PFSK-1 (cell line): ENCODE measurements at regions not wholly inside any gene's neighbourhood (a gene's known extent, or its start where the extent isn't known, plus 50 kb on each side); places are given as distances from the start of the nearest gene placed in this dataset.

Experiments used
- POLR2AphosphoS5 ChIP-seq: IDR thresholded peaks from 2 replicates; pipeline ENCODE4 v1.6.1; 2012; ENCODE audit warnings: low read depth, mild to moderate bottlenecking, control low read depth, low read length, moderate library complexity
- TF ChIP-seq, protein P1 (sequence below), 2 experiments: IDR thresholded peaks; 2 replicates each; pipeline versions ENCODE4 v1.6.1 to v1.8.0; 2011 to 2012; ENCODE audit warnings: low read depth in 2 of 2, low read length in 2 of 2, control low read depth in 1 of 2, inconsistent platforms in 1 of 2, mild to moderate bottlenecking in 1 of 2, moderate library complexity in 1 of 2; ENCODE audit not compliant: insufficient read depth in 1 of 2

DNA sequence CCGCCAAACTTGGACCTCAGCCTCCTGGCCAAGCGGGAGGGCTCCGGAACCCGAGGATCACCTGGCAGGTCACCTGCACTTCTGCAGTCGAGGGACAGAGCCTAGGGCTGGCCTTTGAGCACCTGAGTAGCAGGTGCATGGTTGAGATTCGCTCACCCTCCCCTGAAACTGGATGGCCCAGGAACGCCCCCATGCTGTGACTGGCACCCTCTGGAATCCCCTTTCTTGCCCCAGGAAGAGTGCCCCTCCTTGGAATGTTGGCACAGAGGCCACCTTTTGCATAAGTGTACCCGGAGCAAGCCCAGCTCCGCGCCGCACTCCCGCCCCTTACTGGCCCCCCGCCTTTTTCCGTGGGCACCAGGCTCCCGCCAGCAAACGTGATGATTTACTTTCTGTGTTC, 112.5 kb upstream of the IER5L start:
- TF ChIP-seq POLR2AphosphoS5, result no peak
- TF ChIP-seq, protein P1, sequence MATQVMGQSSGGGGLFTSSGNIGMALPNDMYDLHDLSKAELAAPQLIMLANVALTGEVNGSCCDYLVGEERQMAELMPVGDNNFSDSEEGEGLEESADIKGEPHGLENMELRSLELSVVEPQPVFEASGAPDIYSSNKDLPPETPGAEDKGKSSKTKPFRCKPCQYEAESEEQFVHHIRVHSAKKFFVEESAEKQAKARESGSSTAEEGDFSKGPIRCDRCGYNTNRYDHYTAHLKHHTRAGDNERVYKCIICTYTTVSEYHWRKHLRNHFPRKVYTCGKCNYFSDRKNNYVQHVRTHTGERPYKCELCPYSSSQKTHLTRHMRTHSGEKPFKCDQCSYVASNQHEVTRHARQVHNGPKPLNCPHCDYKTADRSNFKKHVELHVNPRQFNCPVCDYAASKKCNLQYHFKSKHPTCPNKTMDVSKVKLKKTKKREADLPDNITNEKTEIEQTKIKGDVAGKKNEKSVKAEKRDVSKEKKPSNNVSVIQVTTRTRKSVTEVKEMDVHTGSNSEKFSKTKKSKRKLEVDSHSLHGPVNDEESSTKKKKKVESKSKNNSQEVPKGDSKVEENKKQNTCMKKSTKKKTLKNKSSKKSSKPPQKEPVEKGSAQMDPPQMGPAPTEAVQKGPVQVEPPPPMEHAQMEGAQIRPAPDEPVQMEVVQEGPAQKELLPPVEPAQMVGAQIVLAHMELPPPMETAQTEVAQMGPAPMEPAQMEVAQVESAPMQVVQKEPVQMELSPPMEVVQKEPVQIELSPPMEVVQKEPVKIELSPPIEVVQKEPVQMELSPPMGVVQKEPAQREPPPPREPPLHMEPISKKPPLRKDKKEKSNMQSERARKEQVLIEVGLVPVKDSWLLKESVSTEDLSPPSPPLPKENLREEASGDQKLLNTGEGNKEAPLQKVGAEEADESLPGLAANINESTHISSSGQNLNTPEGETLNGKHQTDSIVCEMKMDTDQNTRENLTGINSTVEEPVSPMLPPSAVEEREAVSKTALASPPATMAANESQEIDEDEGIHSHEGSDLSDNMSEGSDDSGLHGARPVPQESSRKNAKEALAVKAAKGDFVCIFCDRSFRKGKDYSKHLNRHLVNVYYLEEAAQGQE (IDR thresholded peaks at IDR 0.05; ENCODE audit: insufficient read depth in 1 of 2, low read depth in 2 of 2, low read length in 2 of 2), result no peak
